GM21619 (cell line): ENCODE measurements at regions not wholly inside any gene's neighbourhood (a gene's known extent, or its start where the extent isn't known, plus 50 kb on each side); places are given as distances from the start of the nearest gene placed in this dataset.
"Not testable (repeated sequence)": the region's sequence is repeated elsewhere in the genome, so short reads cannot be mapped to it uniquely, and the experiment has no call there.

Experiments
- ATAC-seq: cut with Tn5 transposase; IDR thresholded peaks from one replicate; pipeline ENCODE4 v1.9.1; 2021; ENCODE audit not compliant: unreplicated experiment

GRCh38 chr4:189834616-189835015, 106.1 kb upstream of the FRG1 start:
- ATAC-seq, result no peak

GRCh38 chr4:189835505-189835904, 105.2 kb upstream of the FRG1 start:
- ATAC-seq, result no peak

GRCh38 chr4:189837471-189837870, 103.2 kb upstream of the FRG1 start:
- no peak for ATAC-seq

- ATAC-seq, result no peak
Observed at GRCh38 chr4:189838821-189839497, 101.7 kb upstream of the FRG1 start.

- no peak for ATAC-seq
Observed at GRCh38 chr4:189840356-189840755, 100.3 kb upstream of the FRG1 start.

- no peak for ATAC-seq
Observed at GRCh38 chr4:189843413-189844009, 97.2 kb upstream of the FRG1 start.

- ATAC-seq, result no peak
Observed at GRCh38 chr4:189845145-189845846, 95.4 kb upstream of the FRG1 start.

GRCh38 chr4:189846094-189846493, 94.6 kb upstream of the FRG1 start:
- not testable (repeated sequence) for ATAC-seq

GRCh38 chr4:189846608-189847007, 94.1 kb upstream of the FRG1 start:
- ATAC-seq, result not testable (repeated sequence)

GRCh38 chr4:189848672-189849071, 92.0 kb upstream of the FRG1 start:
- ATAC-seq, result not testable (repeated sequence)

GRCh38 chr4:189850239-189850856, 90.3 kb upstream of the FRG1 start:
- ATAC-seq, result peak; percentile 89

GRCh38 chr4:189858435-189858834, 82.2 kb upstream of the FRG1 start:
- peak; percentile 82 for ATAC-seq

- no peak for ATAC-seq
Observed at GRCh38 chr4:189861101-189861500, 79.6 kb upstream of the FRG1 start.

GRCh38 chr4:189869236-189869635, 71.4 kb upstream of the FRG1 start:
- ATAC-seq, result no peak

- no peak for ATAC-seq
Observed at GRCh38 chr4:189870511-189871234, 70.0 kb upstream of the FRG1 start.

GRCh38 chr4:189874591-189874990, 66.1 kb upstream of the FRG1 start:
- no peak for ATAC-seq

- ATAC-seq, result not testable (repeated sequence)
Observed at GRCh38 chr4:189881190-189881589, 59.5 kb upstream of the FRG1 start.

- not testable (repeated sequence) for ATAC-seq
Observed at GRCh38 chr4:189888407-189888806, 52.3 kb upstream of the FRG1 start.
